ENCODE measurements at regions not wholly inside any gene's neighbourhood (a gene's known extent, or its start where the extent isn't known, plus 50 kb on each side); places are given as distances from the start of the nearest gene placed in this dataset.

GRCh38 chr22:47561766-47562165 is 799.3 kb downstream of the TBC1D22A start:
- no peak for TF ChIP-seq EZH2phosphoT487 (IDR thresholded peaks at IDR 0.05; ENCODE audit: borderline replicate concordance, low read length)
- no peak for TF ChIP-seq CTCF (IDR thresholded peaks at IDR 0.05; ENCODE audit: low read depth, low read length, poor library complexity, severe bottlenecking)

GRCh38 chr22:47561115-47561675 is 798.7 kb downstream of the TBC1D22A start:
- H4K20me1 ChIP-seq (ENCODE audit: control insufficient read depth, insufficient read depth, low read depth, low read length), result no peaks in the 10 kb centered on the region
- no peaks in the 10 kb centered on the region for H3K36me3 ChIP-seq (ENCODE audit: control insufficient read depth, low read length)
- H3K27me3 ChIP-seq (ENCODE audit: control insufficient read depth, low read length), result no peaks in the 10 kb centered on the region
- no peak overlapping the region for H3K27ac ChIP-seq (ENCODE audit: low read depth, low read length)
- H3K9me3 ChIP-seq (ENCODE audit: control insufficient read depth, insufficient read depth, low read length), result no peaks in the 10 kb centered on the region
- no peak overlapping the region for H3K4me3 ChIP-seq (ENCODE audit: low read length)
- H3K4me1 ChIP-seq (ENCODE audit: control insufficient read depth, low read length), result no peaks in the 10 kb centered on the region
- no peak overlapping the region for H3K4me2 ChIP-seq (ENCODE audit: low read length)
- TF ChIP-seq CTCF (IDR thresholded peaks at IDR 0.05; ENCODE audit: low read depth, low read length, poor library complexity, severe bottlenecking) (no peak), EZH2phosphoT487 (IDR thresholded peaks at IDR 0.05; ENCODE audit: borderline replicate concordance, low read length) (no peak)
- H3K79me2 ChIP-seq (ENCODE audit: control insufficient read depth, low read length), result no peaks in the 10 kb centered on the region
- H3K9me2 ChIP-seq (replicated peaks; ENCODE audit: control insufficient read depth, low read length), result no peaks in the 10 kb centered on the region
- no peaks in the 10 kb centered on the region for H3F3A ChIP-seq (ENCODE audit: control insufficient read depth, insufficient read depth)

More at GRCh38 chr22:47561766-47562165, 799.3 kb downstream of the TBC1D22A start:
- no peaks in the 10 kb centered on the region for H3K4me1 ChIP-seq (ENCODE audit: control insufficient read depth, low read length)
- no peaks in the 10 kb centered on the region for H3K36me3 ChIP-seq (ENCODE audit: control insufficient read depth, low read length)
- H3K79me2 ChIP-seq (ENCODE audit: control insufficient read depth, low read length), result no peaks in the 10 kb centered on the region
- no peaks in the 10 kb centered on the region for H3K9me3 ChIP-seq (ENCODE audit: control insufficient read depth, insufficient read depth, low read length)
- H3K9me2 ChIP-seq (replicated peaks; ENCODE audit: control insufficient read depth, low read length), result no peaks in the 10 kb centered on the region
- H3K4me2 ChIP-seq (ENCODE audit: low read length), result no peak overlapping the region
- H3K27me3 ChIP-seq (ENCODE audit: control insufficient read depth, low read length), result no peaks in the 10 kb centered on the region
- H3F3A ChIP-seq (ENCODE audit: control insufficient read depth, insufficient read depth), result no peaks in the 10 kb centered on the region
- no peak overlapping the region for H3K4me3 ChIP-seq (ENCODE audit: low read length)
- no peak overlapping the region for H3K27ac ChIP-seq (ENCODE audit: low read depth, low read length)
- H4K20me1 ChIP-seq (ENCODE audit: control insufficient read depth, insufficient read depth, low read depth, low read length), result no peaks in the 10 kb centered on the region

- Histone ChIP-seq H3F3A (ENCODE audit: control insufficient read depth, insufficient read depth) (no peaks in the 10 kb centered on the region), H3K9me3 (ENCODE audit: control insufficient read depth, insufficient read depth, low read length) (no peaks in the 10 kb centered on the region), H3K4me3 (ENCODE audit: low read length) (no peak overlapping the region), H3K79me2 (ENCODE audit: control insufficient read depth, low read length) (no peaks in the 10 kb centered on the region), H3K4me2 (ENCODE audit: low read length) (no peak overlapping the region), H4K20me1 (ENCODE audit: control insufficient read depth, insufficient read depth, low read depth, low read length) (no peaks in the 10 kb centered on the region), H3K27ac (ENCODE audit: low read depth, low read length) (no peak overlapping the region), H3K27me3 (ENCODE audit: control insufficient read depth, low read length) (no peaks in the 10 kb centered on the region), H3K36me3 (ENCODE audit: control insufficient read depth, low read length) (no peaks in the 10 kb centered on the region), H3K9me2 (replicated peaks; ENCODE audit: control insufficient read depth, low read length) (no peaks in the 10 kb centered on the region), H3K4me1 (ENCODE audit: control insufficient read depth, low read length) (no peaks in the 10 kb centered on the region)
- TF ChIP-seq CTCF (IDR thresholded peaks at IDR 0.05; ENCODE audit: low read depth, low read length, poor library complexity, severe bottlenecking) (no peak), EZH2phosphoT487 (IDR thresholded peaks at IDR 0.05; ENCODE audit: borderline replicate concordance, low read length) (no peak)
These were observed 796.6 kb downstream of the TBC1D22A start for GRCh38 chr22:47558828-47559700.
